HG03575 (cell line): ENCODE measurements at regions not wholly inside any gene's neighbourhood (a gene's known extent, or its start where the extent isn't known, plus 50 kb on each side); places are given as distances from the start of the nearest gene placed in this dataset.
"Not testable (repeated sequence)": the region's sequence is repeated elsewhere in the genome, so short reads cannot be mapped to it uniquely, and the experiment has no call there.

Source experiments
- ATAC-seq: cut with Tn5 transposase; IDR thresholded peaks from one replicate; pipeline ENCODE4 v1.9.1; 2021; ENCODE audit not compliant: unreplicated experiment, insufficient number of reproducible peaks, low FRiP score; ENCODE audit errors: extremely low read depth

GRCh38 chr11:98455500-98456307 lies 565.0 kb upstream of the CNTN5 start:
- ATAC-seq: no peak

GRCh38 chr11:98456308-98456680 lies 564.5 kb upstream of the CNTN5 start:
- no peak for ATAC-seq

- no peak for ATAC-seq
These were observed 525.7 kb upstream of the CNTN5 start for GRCh38 chr11:98495016-98495415.

- no peak for ATAC-seq
These were observed 525.1 kb upstream of the CNTN5 start for GRCh38 chr11:98495601-98496000.

GRCh38 chr11:98507208-98507607 lies 513.5 kb upstream of the CNTN5 start:
- no peak for ATAC-seq

GRCh38 chr11:98512938-98513337 lies 507.8 kb upstream of the CNTN5 start:
- no peak for ATAC-seq

- ATAC-seq: no peak
These were observed 489.2 kb upstream of the CNTN5 start for GRCh38 chr11:98531576-98531975.

GRCh38 chr11:98536023-98536422 lies 484.7 kb upstream of the CNTN5 start:
- ATAC-seq: no peak

- not testable (repeated sequence) for ATAC-seq
These were observed 482.4 kb upstream of the CNTN5 start for GRCh38 chr11:98538358-98538757.

GRCh38 chr11:98545544-98546175 lies 475.1 kb upstream of the CNTN5 start:
- no peak for ATAC-seq

- no peak for ATAC-seq
These were observed 471.2 kb upstream of the CNTN5 start for GRCh38 chr11:98549571-98549970.

- no peak for ATAC-seq
These were observed 460.8 kb upstream of the CNTN5 start for GRCh38 chr11:98559961-98560360.

GRCh38 chr11:98561252-98561651 lies 459.5 kb upstream of the CNTN5 start:
- ATAC-seq: no peak

- ATAC-seq: no peak
These were observed 458.8 kb upstream of the CNTN5 start for GRCh38 chr11:98561877-98562395.

GRCh38 chr11:98564233-98564632 lies 456.5 kb upstream of the CNTN5 start:
- ATAC-seq: no peak

- no peak for ATAC-seq
These were observed 455.9 kb upstream of the CNTN5 start for GRCh38 chr11:98564881-98565280.

- no peak for ATAC-seq
These were observed 455.4 kb upstream of the CNTN5 start for GRCh38 chr11:98565311-98565710.

- ATAC-seq: no peak
These were observed 453.8 kb upstream of the CNTN5 start for GRCh38 chr11:98566978-98567377.

GRCh38 chr11:98568013-98568412 lies 452.7 kb upstream of the CNTN5 start:
- ATAC-seq: no peak

- no peak for ATAC-seq
These were observed 447.8 kb upstream of the CNTN5 start for GRCh38 chr11:98572941-98573340.
